ENCODE measurements at regions not wholly inside any gene's neighbourhood (a gene's known extent, or its start where the extent isn't known, plus 50 kb on each side); places are given as distances from the start of the nearest gene placed in this dataset.

DNA sequence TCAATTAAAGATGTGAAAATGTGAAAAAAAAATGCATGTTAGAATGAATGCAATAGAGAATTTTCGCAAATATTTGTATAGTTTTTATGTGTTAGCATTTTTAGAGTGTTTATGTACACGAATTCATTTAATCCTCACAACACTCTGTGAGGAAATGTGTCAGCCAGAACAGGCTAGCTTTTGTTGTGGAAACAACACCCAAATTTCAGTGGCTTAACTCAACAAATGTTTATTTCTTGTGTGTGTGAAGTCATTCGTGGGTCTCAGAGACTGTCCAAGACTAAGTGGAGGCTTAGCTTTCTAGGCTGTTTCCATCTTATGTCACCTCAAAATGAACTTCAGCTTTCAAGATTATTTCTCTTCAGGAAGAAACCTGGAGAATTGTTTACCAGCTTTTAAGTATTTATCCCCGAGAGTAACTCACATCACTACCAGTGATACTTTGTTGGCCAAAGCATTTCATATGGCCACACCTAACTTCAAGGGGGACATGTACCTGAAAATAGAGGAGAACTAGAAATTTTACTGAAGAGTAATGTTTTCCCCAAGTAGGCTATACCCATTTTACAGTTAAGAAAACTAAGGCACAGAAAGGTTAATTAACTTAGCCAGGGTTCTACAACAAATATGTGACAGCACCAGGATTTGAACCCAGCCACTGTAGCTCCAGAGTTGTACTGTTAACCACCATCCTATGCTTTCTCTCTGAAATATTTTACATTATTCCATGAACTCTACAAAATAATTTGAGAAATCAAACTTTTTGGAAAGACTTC lies 306.1 kb downstream of the QKI start:
- in situ Hi-C loops (cut with HindIII; ENCODE audit: low pct_ligation_motif_present, low sequenced_read_pairs) = no loop called here
- no peaks in the 10 kb centered on the region for H3K27me3 ChIP-seq (replicated peaks)
- H3K27ac ChIP-seq = no peak overlapping the region
- H3K4me3 ChIP-seq (ENCODE audit: low read depth, low read length) = no peak overlapping the region
- no peaks in the 10 kb centered on the region for H3K36me3 ChIP-seq (replicated peaks)
- no peak for DNase-seq
- TF ChIP-seq, protein P1, sequence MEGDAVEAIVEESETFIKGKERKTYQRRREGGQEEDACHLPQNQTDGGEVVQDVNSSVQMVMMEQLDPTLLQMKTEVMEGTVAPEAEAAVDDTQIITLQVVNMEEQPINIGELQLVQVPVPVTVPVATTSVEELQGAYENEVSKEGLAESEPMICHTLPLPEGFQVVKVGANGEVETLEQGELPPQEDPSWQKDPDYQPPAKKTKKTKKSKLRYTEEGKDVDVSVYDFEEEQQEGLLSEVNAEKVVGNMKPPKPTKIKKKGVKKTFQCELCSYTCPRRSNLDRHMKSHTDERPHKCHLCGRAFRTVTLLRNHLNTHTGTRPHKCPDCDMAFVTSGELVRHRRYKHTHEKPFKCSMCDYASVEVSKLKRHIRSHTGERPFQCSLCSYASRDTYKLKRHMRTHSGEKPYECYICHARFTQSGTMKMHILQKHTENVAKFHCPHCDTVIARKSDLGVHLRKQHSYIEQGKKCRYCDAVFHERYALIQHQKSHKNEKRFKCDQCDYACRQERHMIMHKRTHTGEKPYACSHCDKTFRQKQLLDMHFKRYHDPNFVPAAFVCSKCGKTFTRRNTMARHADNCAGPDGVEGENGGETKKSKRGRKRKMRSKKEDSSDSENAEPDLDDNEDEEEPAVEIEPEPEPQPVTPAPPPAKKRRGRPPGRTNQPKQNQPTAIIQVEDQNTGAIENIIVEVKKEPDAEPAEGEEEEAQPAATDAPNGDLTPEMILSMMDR (IDR thresholded peaks at IDR 0.05; ENCODE audit: low read depth, low read length, missing control alignments) = no peak

DNA sequence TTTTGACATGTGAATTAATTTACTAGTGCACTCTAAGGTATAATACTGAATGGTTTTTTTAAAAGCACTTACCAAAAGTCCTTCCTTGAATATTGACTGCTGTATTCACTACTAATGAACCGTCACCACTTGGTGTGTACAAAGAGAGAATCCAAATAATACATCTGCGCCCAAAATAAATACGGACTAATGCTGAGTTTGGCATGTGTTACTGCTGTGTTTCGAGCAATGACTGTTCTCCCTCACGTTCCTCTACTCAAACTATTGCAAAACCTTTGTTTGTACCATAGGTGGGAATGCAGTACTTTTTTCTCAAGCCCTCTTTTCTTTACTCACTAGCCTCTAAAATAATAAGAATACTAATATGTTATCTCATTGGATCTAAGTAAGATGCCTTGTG lies 305.5 kb downstream of the QKI start:
- H3K27me3 ChIP-seq (replicated peaks) = no peaks in the 10 kb centered on the region
- TF ChIP-seq, protein P1 (IDR thresholded peaks at IDR 0.05; ENCODE audit: low read depth, low read length, missing control alignments) = no peak
- no peak overlapping the region for H3K4me3 ChIP-seq (ENCODE audit: low read depth, low read length)
- H3K36me3 ChIP-seq (replicated peaks) = no peaks in the 10 kb centered on the region
- in situ Hi-C loops (cut with HindIII; ENCODE audit: low pct_ligation_motif_present, low sequenced_read_pairs) = no loop called here
- H3K27ac ChIP-seq = no peak overlapping the region
- DNase-seq = no peak

DNA sequence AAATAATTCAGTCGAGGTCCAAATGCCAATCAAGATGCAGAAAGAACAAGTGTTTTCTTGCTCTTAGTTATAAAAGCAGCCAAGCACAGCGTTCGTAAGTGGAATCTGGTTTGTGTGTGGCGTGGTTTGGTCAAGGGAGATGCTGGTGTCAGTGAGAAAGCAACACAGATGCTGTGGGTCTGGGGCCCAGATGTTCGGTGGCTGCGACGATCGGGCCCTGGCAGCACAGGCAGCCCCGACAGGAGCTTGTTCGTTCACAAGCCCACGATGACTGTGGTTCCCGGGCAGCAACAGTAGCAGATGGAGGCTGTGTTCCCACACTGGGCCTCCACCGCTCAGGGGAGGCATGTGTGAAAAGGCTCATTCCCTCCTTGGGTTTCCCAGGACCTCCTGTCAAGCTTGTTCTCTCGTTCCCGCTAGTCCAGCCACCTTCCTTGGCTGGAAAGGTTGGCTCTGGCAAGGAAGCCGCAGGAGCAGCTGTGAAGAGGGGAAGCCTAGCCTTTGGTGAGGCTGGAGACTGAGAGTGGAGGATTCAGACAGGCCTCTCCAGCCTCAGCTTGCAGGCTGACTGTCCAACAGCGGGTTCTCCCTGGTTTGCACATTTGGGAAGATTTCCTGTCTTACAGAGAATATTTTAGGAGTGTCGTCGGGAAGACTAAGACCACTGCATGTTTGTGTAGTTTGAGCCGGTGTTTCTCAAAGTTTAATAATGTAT lies 304.7 kb downstream of the QKI start:
- no peak for DNase-seq
- Histone ChIP-seq H3K36me3 (replicated peaks) (no peaks in the 10 kb centered on the region), H3K27me3 (replicated peaks) (no peaks in the 10 kb centered on the region), H3K27ac (no peak overlapping the region), H3K4me3 (ENCODE audit: low read depth, low read length) (no peak overlapping the region)
- TF ChIP-seq, protein P1 (IDR thresholded peaks at IDR 0.05; ENCODE audit: low read depth, low read length, missing control alignments) = no peak
- in situ Hi-C loops (cut with HindIII; ENCODE audit: low pct_ligation_motif_present, low sequenced_read_pairs) = no loop called here

DNA sequence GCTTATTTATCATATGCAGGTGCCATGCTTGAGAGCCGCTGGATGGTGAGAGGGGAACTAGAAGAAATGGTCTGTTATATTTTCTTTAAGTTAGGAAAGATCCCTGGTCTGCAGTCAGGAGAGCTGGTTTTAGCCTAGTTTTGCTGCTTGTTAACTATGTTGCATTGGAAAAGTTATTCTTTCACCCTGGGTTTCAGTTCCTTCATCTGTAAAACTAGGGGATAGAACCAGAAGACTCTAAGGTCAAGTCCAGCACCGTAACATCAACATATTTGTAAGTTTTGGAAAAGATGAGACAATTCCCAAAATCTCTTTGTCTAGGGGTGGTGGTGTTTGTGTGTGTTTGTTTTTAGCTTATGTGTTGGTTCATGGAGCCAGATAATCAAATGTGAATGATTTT lies 304.0 kb downstream of the QKI start:
- no peak for DNase-seq
- H3K27ac ChIP-seq = no peak overlapping the region
- TF ChIP-seq, protein P1 (IDR thresholded peaks at IDR 0.05; ENCODE audit: low read depth, low read length, missing control alignments) = no peak
- H3K27me3 ChIP-seq (replicated peaks) = no peaks in the 10 kb centered on the region
- no peak overlapping the region for H3K4me3 ChIP-seq (ENCODE audit: low read depth, low read length)
- H3K36me3 ChIP-seq (replicated peaks) = no peaks in the 10 kb centered on the region
- in situ Hi-C loops (cut with HindIII; ENCODE audit: low pct_ligation_motif_present, low sequenced_read_pairs) = no loop called here

DNA sequence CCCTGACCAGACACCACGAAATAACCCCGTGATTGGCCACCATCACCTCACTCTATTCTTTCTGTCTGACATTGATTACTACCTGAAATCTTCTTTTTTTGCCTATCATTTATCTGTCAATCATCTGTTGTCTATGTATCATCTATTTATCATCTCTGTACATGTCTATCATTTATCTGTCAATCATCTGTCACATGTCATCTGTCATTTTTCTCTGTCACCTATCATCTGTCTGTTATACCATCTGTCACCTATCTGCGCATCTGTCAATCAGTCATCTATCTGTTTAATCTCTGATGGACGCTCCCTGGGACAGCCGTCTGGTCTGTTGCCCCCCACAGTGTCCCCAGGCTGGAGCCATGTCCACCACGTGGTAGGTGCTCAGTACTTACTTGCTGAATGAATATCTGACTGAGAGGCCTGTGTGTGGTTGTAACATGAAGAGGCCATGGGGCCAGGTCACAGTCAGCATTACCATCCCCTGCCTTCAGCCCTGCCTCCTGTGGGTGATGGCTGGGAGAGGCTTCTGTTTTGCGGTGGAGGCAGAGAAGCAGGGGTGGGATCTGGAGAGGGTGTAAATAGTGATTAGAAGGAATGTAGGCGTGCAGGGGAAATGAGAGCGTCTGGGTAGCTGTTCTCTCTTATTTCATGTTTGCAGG lies 302.7 kb downstream of the QKI start:
- no peak for DNase-seq
- TF ChIP-seq, protein P1 (IDR thresholded peaks at IDR 0.05; ENCODE audit: low read depth, low read length, missing control alignments) = no peak
- H3K27me3 ChIP-seq (replicated peaks) = no peaks in the 10 kb centered on the region
- H3K36me3 ChIP-seq (replicated peaks) = no peaks in the 10 kb centered on the region
- no peak overlapping the region for H3K27ac ChIP-seq
- H3K4me3 ChIP-seq (ENCODE audit: low read depth, low read length) = no peak overlapping the region
- in situ Hi-C loops (cut with HindIII; ENCODE audit: low pct_ligation_motif_present, low sequenced_read_pairs) = no loop called here

Measured in brain microvascular endothelial cell (primary cell).